GM20431 (cell line): ENCODE measurements at regions not wholly inside any gene's neighbourhood (a gene's known extent, or its start where the extent isn't known, plus 50 kb on each side); places are given as distances from the start of the nearest gene placed in this dataset.

Experiments
- in situ Hi-C: fragments of 300-500 bp; cut with MseI, MboI; formaldehyde crosslinking; loops from one replicate; pipeline ENCODE4 v1.15.0; 2020; ENCODE audit warnings: low sequenced_read_pairs; ENCODE audit not compliant: unreplicated experiment

- in situ Hi-C loops = no loop called here
These were observed 103.3 kb upstream of the NLRP1 start for GRCh38 chr17:5687646-5688045.

GRCh38 chr17:5693821-5694220 is 109.5 kb upstream of the NLRP1 start:
- in situ Hi-C loops = no loop called here

GRCh38 chr17:5694551-5694950 is 110.2 kb upstream of the NLRP1 start:
- in situ Hi-C loops = no loop called here

GRCh38 chr17:5695480-5695879 is 111.2 kb upstream of the NLRP1 start:
- in situ Hi-C loops = no loop called here

GRCh38 chr17:5698959-5699358 is 114.7 kb upstream of the NLRP1 start:
- in situ Hi-C loops = no loop called here

- in situ Hi-C loops = no loop called here
These were observed 115.5 kb upstream of the NLRP1 start for GRCh38 chr17:5699814-5700213.

GRCh38 chr17:5700745-5701144 is 116.4 kb upstream of the NLRP1 start:
- in situ Hi-C loops = no loop called here

GRCh38 chr17:5701381-5701780 is 117.1 kb upstream of the NLRP1 start:
- in situ Hi-C loops = no loop called here

- in situ Hi-C loops = no loop called here
These were observed 118.7 kb upstream of the NLRP1 start for GRCh38 chr17:5702951-5703510.

GRCh38 chr17:5703736-5704135 is 119.4 kb upstream of the NLRP1 start:
- in situ Hi-C loops = no loop called here

- in situ Hi-C loops = no loop called here
These were observed 121.0 kb upstream of the NLRP1 start for GRCh38 chr17:5705081-5705875.

GRCh38 chr17:5705876-5706576 is 121.7 kb upstream of the NLRP1 start:
- in situ Hi-C loops = no loop called here

- in situ Hi-C loops = no loop called here
These were observed 122.4 kb upstream of the NLRP1 start for GRCh38 chr17:5706577-5707210.

GRCh38 chr17:5707482-5707881 is 123.2 kb upstream of the NLRP1 start:
- in situ Hi-C loops = no loop called here

GRCh38 chr17:5708344-5708743 is 124.0 kb upstream of the NLRP1 start:
- in situ Hi-C loops = no loop called here

GRCh38 chr17:5711344-5711743 is 127.0 kb upstream of the NLRP1 start:
- in situ Hi-C loops = loop anchor here (10.0 kb wide), 1 partner anchor 127 kb away; the partner anchor contains the start of gene NLRP1

- in situ Hi-C loops = loop anchor here (10.0 kb wide), 1 partner anchor 130 kb away; the partner anchor contains the start of gene NLRP1
These were observed 130.7 kb upstream of the NLRP1 start for GRCh38 chr17:5714993-5715392.

GRCh38 chr17:5715478-5715877 is 131.2 kb upstream of the NLRP1 start:
- in situ Hi-C loops = loop anchor here (10.0 kb wide), 1 partner anchor 131 kb away; the partner anchor contains the start of gene NLRP1

- in situ Hi-C loops = loop anchor here (10.0 kb wide), 1 partner anchor 134 kb away; the partner anchor contains the start of gene NLRP1
These were observed 134.4 kb upstream of the NLRP1 start for GRCh38 chr17:5718726-5719125.

GRCh38 chr17:5719976-5720375 is 135.7 kb upstream of the NLRP1 start:
- in situ Hi-C loops = loop anchor here (10.0 kb wide), 1 partner anchor 135 kb away; the partner anchor contains the start of gene NLRP1
